Panc1 (cell line): ENCODE measurements at regions not wholly inside any gene's neighbourhood (a gene's known extent, or its start where the extent isn't known, plus 50 kb on each side); places are given as distances from the start of the nearest gene placed in this dataset.

Experiments used
- POLR2AphosphoS5 ChIP-seq: IDR thresholded peaks from 2 replicates; pipeline ENCODE4 v1.6.1; 2012; ENCODE audit warnings: mild to moderate bottlenecking, low read depth, low read length, moderate library complexity
- TF ChIP-seq, protein P1 (sequence below): fragments of 450-650 bp; IDR thresholded peaks from 2 replicates; pipeline ENCODE4 v1.5.1; 2017; ENCODE audit warnings: mild to moderate bottlenecking

DNA sequence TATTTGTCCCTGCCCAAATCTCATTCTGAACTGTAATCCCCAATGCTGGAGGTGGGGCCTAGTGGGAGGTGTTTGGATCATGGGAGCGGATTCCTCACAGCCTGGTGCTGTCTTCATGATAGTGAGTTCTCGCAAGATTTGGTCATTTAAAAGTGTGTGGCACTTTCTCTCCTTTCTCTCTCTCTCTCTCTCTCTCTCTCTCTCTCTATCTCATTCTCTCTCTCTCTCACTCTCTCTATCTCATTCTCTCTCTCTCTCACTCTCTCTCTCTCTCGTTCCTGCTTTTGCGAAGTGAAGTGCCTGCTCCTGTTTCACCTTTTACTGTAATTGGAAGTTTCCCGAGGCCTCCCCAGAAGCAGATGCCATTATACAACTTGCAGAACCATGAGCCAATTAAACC, 207.3 kb upstream of the NR4A3 start:
- TF ChIP-seq, protein P1, sequence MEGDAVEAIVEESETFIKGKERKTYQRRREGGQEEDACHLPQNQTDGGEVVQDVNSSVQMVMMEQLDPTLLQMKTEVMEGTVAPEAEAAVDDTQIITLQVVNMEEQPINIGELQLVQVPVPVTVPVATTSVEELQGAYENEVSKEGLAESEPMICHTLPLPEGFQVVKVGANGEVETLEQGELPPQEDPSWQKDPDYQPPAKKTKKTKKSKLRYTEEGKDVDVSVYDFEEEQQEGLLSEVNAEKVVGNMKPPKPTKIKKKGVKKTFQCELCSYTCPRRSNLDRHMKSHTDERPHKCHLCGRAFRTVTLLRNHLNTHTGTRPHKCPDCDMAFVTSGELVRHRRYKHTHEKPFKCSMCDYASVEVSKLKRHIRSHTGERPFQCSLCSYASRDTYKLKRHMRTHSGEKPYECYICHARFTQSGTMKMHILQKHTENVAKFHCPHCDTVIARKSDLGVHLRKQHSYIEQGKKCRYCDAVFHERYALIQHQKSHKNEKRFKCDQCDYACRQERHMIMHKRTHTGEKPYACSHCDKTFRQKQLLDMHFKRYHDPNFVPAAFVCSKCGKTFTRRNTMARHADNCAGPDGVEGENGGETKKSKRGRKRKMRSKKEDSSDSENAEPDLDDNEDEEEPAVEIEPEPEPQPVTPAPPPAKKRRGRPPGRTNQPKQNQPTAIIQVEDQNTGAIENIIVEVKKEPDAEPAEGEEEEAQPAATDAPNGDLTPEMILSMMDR, result no peak
- no peak for TF ChIP-seq POLR2AphosphoS5
